HG02623 (cell line): ENCODE measurements at regions not wholly inside any gene's neighbourhood (a gene's known extent, or its start where the extent isn't known, plus 50 kb on each side); places are given as distances from the start of the nearest gene placed in this dataset.

Experiments used
- ATAC-seq: cut with Tn5 transposase; IDR thresholded peaks from one replicate; pipeline ENCODE4 v1.9.1; 2021; ENCODE audit warnings: moderate library complexity; ENCODE audit not compliant: unreplicated experiment

- no peak for ATAC-seq
Measured at GRCh38 chr1:98216304-98216703, 295.5 kb upstream of the DPYD start.

- no peak for ATAC-seq
Measured at GRCh38 chr1:98211271-98211845, 290.5 kb upstream of the DPYD start.

GRCh38 chr1:98210563-98210962 lies 289.7 kb upstream of the DPYD start:
- ATAC-seq, result no peak

- ATAC-seq, result no peak
Measured at GRCh38 chr1:98210064-98210463, 289.2 kb upstream of the DPYD start.

GRCh38 chr1:98205291-98206017 lies 284.6 kb upstream of the DPYD start:
- ATAC-seq, result no peak

- no peak for ATAC-seq
Measured at GRCh38 chr1:98203466-98203865, 282.6 kb upstream of the DPYD start.

GRCh38 chr1:98201666-98202081 lies 280.8 kb upstream of the DPYD start:
- no peak for ATAC-seq

GRCh38 chr1:98197356-98197755 lies 276.5 kb upstream of the DPYD start:
- no peak for ATAC-seq

- no peak for ATAC-seq
Measured at GRCh38 chr1:98196012-98196411, 275.2 kb upstream of the DPYD start.

- ATAC-seq, result no peak
Measured at GRCh38 chr1:98188774-98189173, 267.9 kb upstream of the DPYD start.

- no peak for ATAC-seq
Measured at GRCh38 chr1:98184856-98185255, 264.0 kb upstream of the DPYD start.

- no peak for ATAC-seq
Measured at GRCh38 chr1:98181036-98181764, 260.4 kb upstream of the DPYD start.

- ATAC-seq, result no peak
Measured at GRCh38 chr1:98179151-98179773, 258.4 kb upstream of the DPYD start.

GRCh38 chr1:98177751-98178150 lies 256.9 kb upstream of the DPYD start:
- ATAC-seq, result no peak

GRCh38 chr1:98176936-98177335 lies 256.1 kb upstream of the DPYD start:
- ATAC-seq, result no peak

- no peak for ATAC-seq
Measured at GRCh38 chr1:98176414-98176813, 255.6 kb upstream of the DPYD start.

GRCh38 chr1:98172578-98172977 lies 251.7 kb upstream of the DPYD start:
- no peak for ATAC-seq

- no peak for ATAC-seq
Measured at GRCh38 chr1:98172022-98172421, 251.2 kb upstream of the DPYD start.

- ATAC-seq, result no peak
Measured at GRCh38 chr1:98164509-98164908, 243.7 kb upstream of the DPYD start.

- no peak for ATAC-seq
Measured at GRCh38 chr1:98157524-98158313, 236.9 kb upstream of the DPYD start.

GRCh38 chr1:98147280-98147679 lies 226.4 kb upstream of the DPYD start:
- ATAC-seq, result no peak
